Astrocyte (in vitro differentiated cells and primary cell): ENCODE measurements at regions not wholly inside any gene's neighbourhood (a gene's known extent, or its start where the extent isn't known, plus 50 kb on each side); places are given as distances from the start of the nearest gene placed in this dataset.

Experiments
- DNase-seq: peaks from one replicate; pipeline ENCODE4 v3.0.0-alpha.2; 2010; ENCODE audit warnings: low read depth
- FAIRE-seq: peaks from 2 replicates; lab custom pipeline; 2011; peaks lifted over from hg19 to GRCh38; lab: Jason Lieb, UNC
- H2AFZ ChIP-seq: 2 replicates; pipeline ENCODE4 v1.6.0; 2012; ENCODE audit warnings: low read depth, low read length, inconsistent platforms
- H3K27ac ChIP-seq: 2 replicates; pipeline ENCODE4 v1.5.1; 2011; ENCODE audit warnings: low read depth, low read length, inconsistent platforms
- H3K27me3 ChIP-seq: 2 replicates; pipeline ENCODE4 v1.6.0; 2011; ENCODE audit warnings: low read length, inconsistent platforms; ENCODE audit not compliant: insufficient read depth
- H3K36me3 ChIP-seq: 2 replicates; pipeline ENCODE4 v1.5.1; 2011; ENCODE audit warnings: low read length, inconsistent platforms; ENCODE audit not compliant: insufficient read depth
- H3K4me1 ChIP-seq: 2 replicates; pipeline ENCODE4 v1.5.1; 2011; ENCODE audit warnings: low read length, inconsistent platforms; ENCODE audit not compliant: insufficient read depth
- H3K4me2 ChIP-seq: 2 replicates; pipeline ENCODE4 v1.6.0; 2012; ENCODE audit warnings: low read length, inconsistent platforms
- H3K4me3 ChIP-seq: 2 replicates; pipeline ENCODE4 v1.5.1; 2011; ENCODE audit warnings: low read depth, mild to moderate bottlenecking, low read length, inconsistent platforms; ENCODE audit not compliant: insufficient read depth
- H3K79me2 ChIP-seq: 2 replicates; pipeline ENCODE4 v1.6.0; 2012; ENCODE audit warnings: mild to moderate bottlenecking, low read length, inconsistent platforms; ENCODE audit not compliant: insufficient read depth
- H3K9ac ChIP-seq: 2 replicates; pipeline ENCODE4 v1.6.0; 2012; ENCODE audit warnings: mild to moderate bottlenecking, low read length, inconsistent platforms
- H3K9me3 ChIP-seq: 2 replicates; pipeline ENCODE4 v1.5.1; 2012; ENCODE audit warnings: low read depth, mild to moderate bottlenecking, low read length, inconsistent platforms; ENCODE audit not compliant: insufficient read depth
- H4K20me1 ChIP-seq: 2 replicates; pipeline ENCODE4 v1.6.0; 2012; ENCODE audit warnings: low read length, inconsistent platforms; ENCODE audit not compliant: insufficient read depth
- H3K27ac Mint-ChIP-seq: one replicate; pipeline ENCODE4 v1.8.0; 2021; ENCODE audit warnings: mild to moderate bottlenecking, mixed read lengths; ENCODE audit not compliant: unreplicated experiment
- H3K27me3 Mint-ChIP-seq: one replicate; pipeline ENCODE4 v1.8.0; 2021; ENCODE audit warnings: low read depth, mixed read lengths; ENCODE audit not compliant: unreplicated experiment
- H3K36me3 Mint-ChIP-seq: one replicate; pipeline ENCODE4 v1.8.0; 2021; ENCODE audit warnings: low read depth, mixed read lengths; ENCODE audit not compliant: unreplicated experiment
- H3K4me1 Mint-ChIP-seq: one replicate; pipeline ENCODE4 v1.8.0; 2021; ENCODE audit warnings: low read depth, mixed read lengths; ENCODE audit not compliant: unreplicated experiment
- H3K4me3 Mint-ChIP-seq: one replicate; pipeline ENCODE4 v1.8.0; 2021; ENCODE audit warnings: mild to moderate bottlenecking, moderate library complexity, mixed read lengths; ENCODE audit not compliant: unreplicated experiment
- H3K9me3 Mint-ChIP-seq: one replicate; pipeline ENCODE4 v1.8.0; 2021; ENCODE audit warnings: mild to moderate bottlenecking, mixed read lengths; ENCODE audit not compliant: unreplicated experiment
- CTCF ChIP-seq: IDR thresholded peaks from 2 replicates; pipeline ENCODE4 v1.5.1; 2011; ENCODE audit warnings: low read depth, mild to moderate bottlenecking, inconsistent platforms, low read length, moderate library complexity; ENCODE audit not compliant: insufficient read depth
- EZH2 ChIP-seq: IDR thresholded peaks from 2 replicates; pipeline ENCODE4 v1.6.1; 2012; ENCODE audit warnings: mild to moderate bottlenecking, low read length, inconsistent platforms; ENCODE audit not compliant: insufficient read depth

GRCh38 chr10:44845361-44846175, 65.6 kb upstream of the TMEM72 start:
- Mint-ChIP-seq H3K9me3 (peaks cover 13% of the 10 kb centered on the region), H3K27ac (no peak overlapping the region), H3K4me3 (no peak overlapping the region), H3K27me3 (peaks cover 24% of the 10 kb centered on the region), H3K4me1 (peaks cover 4% of the 10 kb centered on the region), H3K36me3 (peaks cover 2% of the 10 kb centered on the region)
- no peaks in the 10 kb centered on the region for H3K4me1 ChIP-seq
- H2AFZ ChIP-seq, result no peak overlapping the region
- TF ChIP-seq EZH2, result no peak
- no peak for TF ChIP-seq CTCF
- peaks cover 2% of the 10 kb centered on the region for H3K27me3 ChIP-seq
- no peaks in the 10 kb centered on the region for H3K36me3 ChIP-seq
- DNase-seq (no peak), FAIRE-seq (no peak)
- no peak overlapping the region for H3K4me2 ChIP-seq
- no peaks in the 10 kb centered on the region for H4K20me1 ChIP-seq
- H3K79me2 ChIP-seq, result no peaks in the 10 kb centered on the region
- H3K9ac ChIP-seq, result no peak overlapping the region
- H3K9me3 ChIP-seq, result peaks cover 4% of the 10 kb centered on the region
- H3K4me3 ChIP-seq, result no peak overlapping the region
- H3K27ac ChIP-seq, result no peak overlapping the region

GRCh38 chr10:44847110-44847509, 64.0 kb upstream of the TMEM72 start:
- Histone ChIP-seq H3K9ac (no peak overlapping the region), H3K4me1 (no peaks in the 10 kb centered on the region), H3K36me3 (no peaks in the 10 kb centered on the region), H3K9me3 (peaks cover 4% of the 10 kb centered on the region), H4K20me1 (no peaks in the 10 kb centered on the region), H3K27ac (no peak overlapping the region), H3K4me3 (no peak overlapping the region), H2AFZ (no peak overlapping the region), H3K4me2 (no peak overlapping the region), H3K79me2 (no peaks in the 10 kb centered on the region), H3K27me3 (peaks cover 2% of the 10 kb centered on the region)
- DNase-seq, result no peak
- TF ChIP-seq EZH2, result no peak
- no peak for TF ChIP-seq CTCF
- FAIRE-seq, result no peak
- H3K4me1 Mint-ChIP-seq, result peaks cover 4% of the 10 kb centered on the region
- H3K36me3 Mint-ChIP-seq, result peaks cover 2% of the 10 kb centered on the region
- peaks cover 15% of the 10 kb centered on the region for H3K9me3 Mint-ChIP-seq
- no peak overlapping the region for H3K27ac Mint-ChIP-seq
- H3K27me3 Mint-ChIP-seq, result peaks cover 23% of the 10 kb centered on the region
- no peak overlapping the region for H3K4me3 Mint-ChIP-seq

- Mint-ChIP-seq H3K27me3 (peaks cover 29% of the 10 kb centered on the region), H3K9me3 (peaks cover 18% of the 10 kb centered on the region), H3K4me3 (no peak overlapping the region), H3K4me1 (peaks cover 4% of the 10 kb centered on the region), H3K36me3 (peaks cover 2% of the 10 kb centered on the region), H3K27ac (no peak overlapping the region)
- Histone ChIP-seq H2AFZ (no peak overlapping the region), H3K9me3 (peaks cover 4% of the 10 kb centered on the region), H3K9ac (no peak overlapping the region), H3K27ac (no peak overlapping the region), H3K79me2 (no peaks in the 10 kb centered on the region), H3K4me1 (no peaks in the 10 kb centered on the region), H3K27me3 (peaks cover 2% of the 10 kb centered on the region), H3K4me3 (no peak overlapping the region), H3K4me2 (no peak overlapping the region), H4K20me1 (no peaks in the 10 kb centered on the region), H3K36me3 (no peaks in the 10 kb centered on the region)
- FAIRE-seq (no peak), DNase-seq (no peak)
- no peak for TF ChIP-seq EZH2
- TF ChIP-seq CTCF, result no peak
These were observed 62.9 kb upstream of the TMEM72 start for GRCh38 chr10:44848211-44848610.
